HG03039 (cell line): ENCODE measurements at regions not wholly inside any gene's neighbourhood (a gene's known extent, or its start where the extent isn't known, plus 50 kb on each side); places are given as distances from the start of the nearest gene placed in this dataset.
"Not testable (repeated sequence)": the region's sequence is repeated elsewhere in the genome, so short reads cannot be mapped to it uniquely, and the experiment has no call there.

Source experiments
- ATAC-seq: cut with Tn5 transposase; IDR thresholded peaks from one replicate; pipeline ENCODE4 v1.9.1; 2021; ENCODE audit warnings: mild to moderate bottlenecking, moderate library complexity; ENCODE audit not compliant: unreplicated experiment

GRCh38 chrX:63470506-63470905 is 119.4 kb upstream of the SPIN4 start:
- ATAC-seq: no peak

- ATAC-seq: no peak
Observed at GRCh38 chrX:63466690-63467089, 115.6 kb upstream of the SPIN4 start.

- ATAC-seq: no peak
Observed at GRCh38 chrX:63458981-63459380, 107.8 kb upstream of the SPIN4 start.

- ATAC-seq: no peak
Observed at GRCh38 chrX:63453571-63453970, 102.4 kb upstream of the SPIN4 start.

GRCh38 chrX:63441717-63442116 is 90.6 kb upstream of the SPIN4 start:
- no peak for ATAC-seq

GRCh38 chrX:63439580-63439979 is 88.4 kb upstream of the SPIN4 start:
- no peak for ATAC-seq

GRCh38 chrX:63436865-63437264 is 85.7 kb upstream of the SPIN4 start:
- ATAC-seq: no peak

- ATAC-seq: no peak
Observed at GRCh38 chrX:63434665-63435064, 83.5 kb upstream of the SPIN4 start.

GRCh38 chrX:63434206-63434605 is 83.1 kb upstream of the SPIN4 start:
- no peak for ATAC-seq

GRCh38 chrX:63430026-63430425 is 78.9 kb upstream of the SPIN4 start:
- ATAC-seq: no peak

GRCh38 chrX:63428348-63428747 is 77.2 kb upstream of the SPIN4 start:
- no peak for ATAC-seq

- ATAC-seq: no peak
Observed at GRCh38 chrX:63426519-63426918, 75.4 kb upstream of the SPIN4 start.

GRCh38 chrX:63424063-63424462 is 72.9 kb upstream of the SPIN4 start:
- no peak for ATAC-seq

- ATAC-seq: no peak
Observed at GRCh38 chrX:63421411-63421810, 70.3 kb upstream of the SPIN4 start.

- no peak for ATAC-seq
Observed at GRCh38 chrX:63418211-63418610, 67.1 kb upstream of the SPIN4 start.

- ATAC-seq: no peak
Observed at GRCh38 chrX:63417649-63418048, 66.5 kb upstream of the SPIN4 start.

- ATAC-seq: not testable (repeated sequence)
Observed at GRCh38 chrX:63409934-63410333, 58.8 kb upstream of the SPIN4 start.

- ATAC-seq: no peak
Observed at GRCh38 chrX:63408050-63408449, 56.9 kb upstream of the SPIN4 start.

- no peak for ATAC-seq
Observed at GRCh38 chrX:63404332-63404731, 53.2 kb upstream of the SPIN4 start.

- ATAC-seq: no peak
Observed at GRCh38 chrX:63402106-63402505, 51.0 kb upstream of the SPIN4 start.
